ENCODE measurements at regions not wholly inside any gene's neighbourhood (a gene's known extent, or its start where the extent isn't known, plus 50 kb on each side); places are given as distances from the start of the nearest gene placed in this dataset.

- H3K9me3 ChIP-seq (ENCODE audit: control insufficient read depth, low read depth, low read length): no peaks in the 10 kb centered on the region
- H3K27ac ChIP-seq (ENCODE audit: insufficient read length, low read depth, low read length): no peak overlapping the region
- no peak overlapping the region for H3K4me3 Mint-ChIP-seq
- H3K9me3 Mint-ChIP-seq: peaks cover 64 to 72% of the 10 kb centered on the region in 2 experiments
- peaks cover 16 to 23% of the 10 kb centered on the region in 2 experiments for H3K4me1 Mint-ChIP-seq
- no peaks in the 10 kb centered on the region for H3K79me1 ChIP-seq (ENCODE audit: insufficient read depth, low read depth, low read length, poor library complexity, severe bottlenecking)
- H3K18ac ChIP-seq (ENCODE audit: insufficient read length, low read depth, low read length): no peak overlapping the region
- H4K8ac ChIP-seq (replicated peaks; ENCODE audit: insufficient read length, low read depth, low read length): no peak overlapping the region
- H4K5ac ChIP-seq (ENCODE audit: insufficient read length, low read depth, low read length): no peak overlapping the region
- peaks cover 0 to 4% (median 0%) of the 10 kb centered on the region in 3 experiments; a peak in 5 of 7 replicates for H3K36me3 Mint-ChIP-seq (ENCODE audit: insufficient read depth in 1 of 3, low read depth in 3 of 3)
- no peaks in the 10 kb centered on the region for H3K79me2 ChIP-seq (ENCODE audit: insufficient read depth, low read length)
- DNase-seq: no peak
- no peak overlapping the region for H2BK20ac ChIP-seq (ENCODE audit: low read depth, low read length, poor library complexity, severe bottlenecking)
- no peak overlapping the region for H3K4me2 ChIP-seq (ENCODE audit: insufficient read depth, insufficient read length, low read length)
- no peak overlapping the region for H4K91ac ChIP-seq (ENCODE audit: insufficient read length, low read depth, low read length)
- no peak overlapping the region for H2BK5ac ChIP-seq (ENCODE audit: insufficient read length, low read length)
- no peak overlapping the region for H3K56ac ChIP-seq (ENCODE audit: insufficient read length, low read depth, low read length)
- H3K23ac ChIP-seq (ENCODE audit: insufficient read length, low read depth, low read length): no peak overlapping the region
- H3K14ac ChIP-seq (ENCODE audit: insufficient read depth, low read length): no peak overlapping the region
- no peaks in the 10 kb centered on the region for H4K20me1 ChIP-seq (ENCODE audit: control insufficient read depth, insufficient read depth, insufficient read length)
- no peak overlapping the region for H3K27ac Mint-ChIP-seq
- no peak overlapping the region for H3K9ac ChIP-seq (ENCODE audit: extremely low read depth, insufficient read length, low read length)
- no peaks in the 10 kb centered on the region for H3K27me3 Mint-ChIP-seq (ENCODE audit: low read depth)
- WGBS (ENCODE audit: extremely low coverage, insufficient read length, low lambda C conversion rate): no CpG with 5 or more reads among the region's 1 CpG
- no peak overlapping the region for H2BK15ac ChIP-seq (ENCODE audit: low read depth, low read length)
- H2AK5ac ChIP-seq (ENCODE audit: insufficient read length, low read length): no peak overlapping the region
- H2BK12ac ChIP-seq (ENCODE audit: insufficient read length, low read depth, low read length): no peak overlapping the region
- H2AFZ ChIP-seq (ENCODE audit: low read length): no peak overlapping the region
- H3K4ac ChIP-seq (ENCODE audit: low read depth, low read length): no peak overlapping the region
- H3K4me1 ChIP-seq (ENCODE audit: insufficient read depth, low read length): no peaks in the 10 kb centered on the region
- no peak for TF ChIP-seq CTCF (conservative IDR thresholded peaks at IDR 0.05)
- no peak overlapping the region for H2BK120ac ChIP-seq (ENCODE audit: low read depth, low read length, poor library complexity, severe bottlenecking)
- H3T11ph ChIP-seq (ENCODE audit: low read length): no peak overlapping the region
- H3K23me2 ChIP-seq (ENCODE audit: insufficient read length, low read depth, low read length, poor library complexity, severe bottlenecking): no peaks in the 10 kb centered on the region
- H3K27me3 ChIP-seq (ENCODE audit: insufficient read depth, low read length): peaks cover 2% of the 10 kb centered on the region; the same call in 1 of the 2 replicates
Measured at GRCh38 chrX:46258356-46258755, 286.9 kb downstream of the ZNF674 start.
